CD1c-positive myeloid dendritic cell (primary cell): ENCODE measurements at regions not wholly inside any gene's neighbourhood (a gene's known extent, or its start where the extent isn't known, plus 50 kb on each side); places are given as distances from the start of the nearest gene placed in this dataset.

ENCODE experiments used
- DNase-seq: peaks from one replicate; pipeline ENCODE4 v3.0.0-alpha.2; 2016; ENCODE audit errors: extremely low spot score

DNA sequence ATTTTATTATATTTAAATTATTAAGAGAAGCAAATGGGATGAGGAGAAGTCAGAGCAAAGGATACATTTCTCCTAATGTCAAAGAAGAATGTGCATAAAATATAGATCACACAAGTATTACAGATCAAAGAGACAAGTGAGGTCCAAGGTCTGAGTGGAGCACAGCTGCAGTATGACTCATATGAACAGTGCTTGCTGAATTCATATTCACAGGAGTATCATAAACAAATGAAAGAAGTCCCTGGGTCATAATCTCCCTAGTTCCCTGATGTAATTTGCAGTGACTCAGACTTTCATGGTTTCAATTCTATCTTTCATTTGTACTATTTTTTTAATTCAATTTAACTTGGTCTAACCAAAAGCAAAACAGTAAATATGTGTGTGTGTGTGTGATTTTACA, 499.0 kb upstream of the CCDC179 start:
- DNase-seq = no peak

DNA sequence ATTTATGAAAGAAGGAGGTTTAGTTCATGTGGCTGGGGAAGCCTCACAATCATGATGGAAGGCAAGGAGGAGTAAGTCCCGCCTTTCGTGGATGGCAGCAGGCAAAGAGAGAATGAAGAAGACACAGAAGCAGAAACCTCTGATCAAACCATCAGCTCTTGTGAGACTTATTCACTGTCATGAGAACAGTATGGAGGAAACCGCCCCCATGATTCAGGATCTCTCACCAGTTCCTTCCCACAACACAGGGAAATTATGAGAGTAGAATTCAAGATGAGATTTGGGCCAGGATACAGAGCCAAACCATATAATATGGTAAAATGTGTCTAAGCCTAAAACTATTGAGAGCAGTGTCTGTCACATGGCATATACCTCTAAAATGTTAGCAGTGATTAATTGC, 503.8 kb upstream of the CCDC179 start:
- no peak for DNase-seq

DNA sequence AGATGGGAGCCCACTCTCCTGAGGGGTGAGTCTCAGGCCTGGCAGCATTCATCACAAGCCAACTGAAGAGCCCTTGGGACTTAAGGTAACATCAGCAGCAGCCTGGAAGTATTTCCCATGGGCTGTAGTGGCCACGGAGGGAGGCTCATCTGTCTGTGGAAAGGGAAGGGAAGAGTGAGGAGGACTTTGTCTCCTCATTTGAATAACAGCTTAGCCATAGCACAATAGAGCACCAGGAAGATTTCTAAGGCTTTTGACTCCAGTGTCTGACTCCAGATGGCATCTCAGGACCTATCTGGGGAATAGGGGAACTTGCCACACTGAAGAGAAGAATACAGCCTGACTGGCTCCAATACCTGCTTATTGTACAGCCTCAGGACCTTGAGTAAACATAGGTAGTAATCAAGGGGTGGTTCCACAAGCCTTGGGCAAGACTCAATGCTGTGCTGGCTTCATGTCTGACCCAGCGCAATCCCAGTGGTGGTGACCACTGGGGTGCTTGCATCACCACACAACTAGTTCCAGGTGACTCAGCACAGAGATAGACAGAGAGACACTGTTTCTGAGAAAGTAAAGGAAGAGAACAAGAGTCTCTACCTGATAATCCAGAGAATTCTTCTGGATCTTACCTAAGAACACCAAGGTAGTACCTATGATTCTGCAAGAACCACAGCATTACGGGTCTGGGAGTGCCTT, 510.5 kb upstream of the CCDC179 start:
- no peak for DNase-seq

DNA sequence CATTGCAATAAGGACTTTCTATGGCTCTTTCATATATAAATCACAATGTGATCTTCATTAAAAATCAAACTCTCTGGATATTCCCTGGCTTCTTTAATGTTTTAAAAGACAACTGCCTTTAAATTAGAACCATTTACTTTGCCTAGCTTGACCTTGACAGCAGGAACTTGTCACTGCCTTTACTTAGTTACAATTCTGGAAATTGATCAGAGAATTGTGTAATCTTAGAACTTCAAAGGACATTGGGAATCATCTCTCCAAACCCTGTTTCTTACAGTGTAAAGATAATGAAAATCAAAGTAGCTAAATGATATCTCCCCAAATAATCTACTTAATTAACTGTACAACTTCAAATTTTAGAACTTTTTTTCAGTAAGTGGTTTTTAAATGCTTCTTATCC, 517.6 kb upstream of the CCDC179 start:
- DNase-seq = no peak

- no peak for DNase-seq
Measured at GRCh38 chr11:23391031-23391430, 530.8 kb upstream of the CCDC179 start.

DNA sequence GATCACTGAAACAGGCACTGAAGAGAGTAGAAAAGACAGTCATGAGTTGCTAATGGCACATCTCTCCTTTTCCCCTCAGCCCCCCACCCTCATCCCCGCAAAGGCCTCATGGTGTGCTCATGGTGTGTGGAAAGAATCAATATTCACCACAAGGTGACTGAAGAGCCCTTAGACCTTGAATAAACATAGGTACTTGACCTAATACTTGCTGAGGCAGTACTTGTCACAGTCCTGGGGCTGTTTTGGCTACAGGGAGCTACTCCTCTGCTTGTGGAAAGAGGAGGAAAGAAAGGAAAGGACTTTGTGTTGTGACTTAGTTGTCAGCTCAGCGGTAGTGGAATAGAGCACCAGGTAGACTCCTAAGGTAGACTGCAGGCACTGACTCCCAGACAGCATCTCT, 537.8 kb upstream of the CCDC179 start:
- DNase-seq = no peak

GRCh38 chr11:23399995-23400394, 539.7 kb upstream of the CCDC179 start:
- DNase-seq = no peak

GRCh38 chr11:23403210-23404185, 543.2 kb upstream of the CCDC179 start:
- DNase-seq = no peak

- no peak for DNase-seq
Measured at GRCh38 chr11:23404225-23405160, 544.2 kb upstream of the CCDC179 start.

DNA sequence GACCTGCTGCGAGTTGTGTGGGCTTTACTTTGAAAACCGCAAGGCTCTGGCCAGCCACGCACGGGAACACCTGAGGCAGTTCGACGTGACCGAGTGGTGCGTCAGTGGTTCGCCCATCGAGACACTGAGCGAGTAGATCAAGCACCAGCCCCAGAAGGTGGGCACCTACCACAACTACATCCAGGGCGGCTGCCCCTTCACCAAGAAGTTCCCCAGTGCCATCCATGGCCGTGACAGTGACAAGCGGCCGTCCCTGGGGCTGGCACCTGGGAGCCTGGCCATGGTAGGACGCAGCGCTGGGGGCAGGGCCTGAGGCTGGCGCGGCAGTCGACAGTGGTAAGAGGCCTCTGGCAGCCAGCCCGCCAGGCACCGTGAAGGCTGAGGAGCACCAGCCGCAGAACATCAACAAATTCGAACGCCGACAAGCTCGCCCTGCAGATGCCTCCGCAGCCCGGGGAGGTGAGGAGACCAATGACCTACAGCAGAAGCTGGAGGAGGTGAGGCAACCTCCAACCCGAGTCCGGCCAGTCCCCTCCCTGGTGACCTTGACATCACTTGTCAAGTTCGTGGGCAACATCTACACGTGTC, 545.2 kb upstream of the CCDC179 start:
- DNase-seq = no peak

- DNase-seq = no peak
Measured at GRCh38 chr11:23406131-23406819, 546.0 kb upstream of the CCDC179 start.

DNA sequence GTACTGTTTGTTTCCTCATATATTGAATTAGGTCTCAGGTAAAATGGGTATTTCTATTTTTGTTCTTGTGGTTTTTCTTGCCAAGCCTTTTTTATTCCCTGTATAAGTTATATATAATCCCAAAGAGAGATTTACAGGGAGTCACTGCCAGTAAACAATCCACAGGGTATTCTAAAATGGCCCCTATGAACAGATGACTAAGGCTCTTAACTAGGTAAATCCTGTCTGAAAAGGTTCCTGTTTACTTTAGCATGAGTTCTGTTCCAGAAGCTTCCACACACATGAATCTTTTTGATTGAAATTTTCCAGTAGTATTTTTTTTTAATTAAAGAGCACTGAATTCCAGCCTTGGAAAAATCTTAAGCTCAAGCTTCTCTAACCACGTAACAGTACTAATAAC, 552.8 kb upstream of the CCDC179 start:
- DNase-seq = no peak

- no peak for DNase-seq
Measured at GRCh38 chr11:23423104-23423503, 562.8 kb upstream of the CCDC179 start.

DNA sequence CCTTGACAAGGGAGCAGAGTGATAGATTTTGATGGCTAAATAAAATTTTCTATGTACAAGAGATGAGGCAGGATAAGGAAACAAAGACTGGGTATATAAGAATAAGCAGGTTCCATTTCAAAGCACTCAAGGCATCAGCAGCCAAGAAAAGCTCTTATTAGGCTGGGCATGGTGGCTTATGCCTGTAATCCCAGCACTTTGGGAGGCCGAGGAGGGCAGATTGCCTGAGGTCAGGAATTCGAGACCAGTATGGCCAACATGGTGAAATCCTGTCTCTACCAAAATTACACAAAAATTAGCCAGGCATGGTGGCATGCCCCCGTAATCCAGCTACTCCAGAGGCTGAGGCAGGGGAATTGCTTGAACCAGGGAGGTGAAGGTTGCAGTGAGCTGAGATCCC, 563.4 kb upstream of the CCDC179 start:
- DNase-seq = no peak

- DNase-seq = no peak
Measured at GRCh38 chr11:23425381-23425780, 565.1 kb upstream of the CCDC179 start.

DNA sequence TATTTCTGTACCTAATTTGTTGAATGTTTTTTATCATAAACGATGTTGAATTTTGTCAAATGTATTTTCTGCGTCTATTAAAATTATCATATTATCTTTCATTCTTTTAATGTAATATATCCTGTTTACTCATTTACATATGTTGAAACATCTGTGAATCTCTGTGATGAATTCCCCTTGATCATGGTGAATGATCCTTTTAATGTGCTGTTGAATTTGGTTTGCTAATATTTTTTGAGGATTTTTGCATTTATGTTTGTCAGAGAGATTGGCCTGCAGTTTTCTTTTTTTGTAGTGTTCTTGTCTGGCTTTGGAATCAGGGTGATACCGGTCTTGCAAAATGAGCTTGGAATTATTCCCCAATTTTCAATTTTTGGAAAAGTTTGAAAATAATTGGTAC, 569.3 kb upstream of the CCDC179 start:
- no peak for DNase-seq

DNA sequence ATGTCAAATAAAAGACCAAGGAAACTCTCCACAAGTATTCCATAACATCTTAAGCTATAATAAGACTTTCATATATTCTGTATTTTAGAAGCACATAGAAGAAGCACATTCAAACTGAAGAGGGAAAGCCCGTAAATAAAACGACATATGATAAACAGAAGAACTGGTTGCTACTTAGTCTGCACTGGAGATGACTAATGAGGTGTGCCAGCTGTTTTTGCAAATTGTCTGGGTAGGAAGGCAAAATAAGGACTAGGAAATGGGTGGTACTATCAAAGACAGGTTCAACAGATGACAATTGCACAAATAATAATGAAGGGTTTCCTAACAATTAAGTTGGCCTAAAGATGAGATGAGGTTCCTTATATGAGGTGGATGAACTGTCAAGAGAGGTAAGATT, 593.2 kb upstream of the CCDC179 start:
- DNase-seq = no peak

GRCh38 chr11:23455321-23455891, 595.1 kb upstream of the CCDC179 start:
- no peak for DNase-seq

DNA sequence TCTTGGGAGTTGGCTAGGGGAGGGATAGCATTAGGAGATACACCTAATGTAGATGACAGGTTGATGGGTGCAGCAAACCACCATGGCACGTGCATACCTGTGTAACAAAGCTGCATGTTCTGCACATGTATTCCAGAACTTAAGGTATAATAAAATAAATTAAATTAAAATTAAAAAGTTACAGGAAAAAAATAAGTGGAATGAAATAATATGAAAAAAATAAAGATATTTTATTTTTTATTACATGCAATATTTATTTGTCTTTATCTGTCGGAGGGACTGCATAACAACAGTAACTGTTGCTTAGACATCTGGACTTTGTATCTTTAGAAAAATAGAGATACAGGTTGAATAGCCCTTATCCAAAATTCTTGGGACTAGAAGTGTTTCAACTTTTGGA, 597.4 kb upstream of the CCDC179 start:
- DNase-seq = no peak

DNA sequence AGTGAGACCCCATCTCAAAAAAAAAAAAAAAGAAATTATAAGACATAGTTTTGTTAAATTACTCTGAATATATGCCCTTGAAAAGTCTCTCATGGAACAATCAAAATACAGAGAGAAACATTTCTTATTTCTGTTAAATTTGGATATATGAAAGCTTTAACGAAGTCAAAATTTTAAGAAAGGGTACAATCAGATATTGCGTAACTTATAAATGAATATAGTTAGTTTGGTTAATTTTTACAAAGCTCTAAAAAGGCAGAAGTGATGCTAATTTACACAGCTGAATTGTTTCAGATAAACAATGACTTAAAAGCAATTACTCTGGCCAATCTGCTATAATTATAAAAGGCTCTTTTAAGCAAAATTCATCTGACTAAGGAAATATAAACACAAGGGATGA, 611.6 kb upstream of the CCDC179 start:
- DNase-seq = no peak

DNA sequence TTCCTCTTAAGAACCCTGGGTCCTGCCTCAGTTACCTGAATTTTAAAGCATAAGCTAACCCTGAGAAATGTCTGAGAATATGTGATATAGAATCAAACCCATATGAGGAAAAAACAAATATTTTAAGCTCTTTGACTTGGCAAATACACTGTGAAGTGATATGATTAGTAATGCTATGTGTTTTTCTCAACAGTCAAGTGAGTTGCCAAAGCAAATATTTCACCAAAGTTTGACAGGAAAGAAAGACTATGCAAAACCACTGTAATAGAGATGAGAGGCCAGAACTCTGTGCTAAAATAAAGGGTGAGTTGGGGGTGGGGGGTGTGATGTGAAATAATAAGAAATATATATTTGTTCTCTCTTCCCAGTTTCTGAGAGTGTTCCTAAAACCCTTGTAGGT, 613.5 kb upstream of the CCDC179 start:
- no peak for DNase-seq
